Left ventricle myocardium inferior (tissue), 1 donor: ENCODE measurements at regions not wholly inside any gene's neighbourhood (a gene's known extent, or its start where the extent isn't known, plus 50 kb on each side); places are given as distances from the start of the nearest gene placed in this dataset.

Experiments used
- DNase-seq: peaks from one replicate; pipeline ENCODE4 v3.0.0-alpha.2; 2020
- H3K27ac ChIP-seq: fragments of 200-600 bp; replicated peaks from 2 replicates; pipeline ENCODE4 v1.8.0; 2021
- H3K27me3 ChIP-seq: fragments of 200-600 bp; 2 replicates; pipeline ENCODE4 v1.8.0; 2021; ENCODE audit warnings: low read depth
- H3K36me3 ChIP-seq: fragments of 200-600 bp; 2 replicates; pipeline ENCODE4 v1.8.0; 2021
- H3K4me1 ChIP-seq: fragments of 200-600 bp; 2 replicates; pipeline ENCODE4 v1.8.0; 2021
- H3K4me3 ChIP-seq: fragments of 200-600 bp; 2 replicates; pipeline ENCODE4 v1.8.0; 2021; ENCODE audit warnings: mild to moderate bottlenecking, moderate library complexity
- H3K9me3 ChIP-seq: fragments of 200-600 bp; replicated peaks from 2 replicates; pipeline ENCODE4 v1.8.0; 2021
- intact Hi-C: fragments of 100-400 bp; cut with micrococcal nuclease; formaldehyde crosslinking; loops from one replicate; pipeline ENCODE4 v1.11.0; 2022
- TF ChIP-seq, protein P1 (sequence below): fragments of 200-600 bp; IDR thresholded peaks from 2 replicates; pipeline ENCODE4 v1.8.0; 2021; ENCODE audit warnings: antibody characterized with exemption, mild to moderate bottlenecking, borderline replicate concordance
- donor health status: DM: no; HTN: yes; CAD: no; lungs with severe emphysema.

DNA sequence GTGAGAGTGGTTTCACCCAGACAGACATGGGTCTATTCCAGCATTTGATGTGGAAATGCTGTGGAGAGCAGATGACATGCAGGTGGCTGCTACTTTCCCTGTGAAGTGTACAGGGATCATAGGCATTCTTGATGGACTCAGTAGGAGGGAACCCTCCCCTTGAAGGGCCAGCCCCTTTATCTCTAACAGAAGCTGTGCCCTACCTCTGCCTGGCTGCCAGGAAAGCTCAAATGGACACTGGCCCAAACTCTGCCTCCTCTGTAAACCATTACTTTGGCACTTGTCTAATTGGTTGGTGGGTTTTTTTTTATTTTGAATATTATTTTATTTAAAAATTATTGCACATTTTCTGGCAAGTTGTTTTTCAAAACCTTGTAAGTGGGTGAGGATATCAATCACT, 106.7 kb upstream of the GGTLC1 start:
- Histone ChIP-seq H3K27me3 (peaks cover 90% of the 10 kb centered on the region), H3K4me3 (no peak overlapping the region), H3K9me3 (no peaks in the 10 kb centered on the region), H3K27ac (no peak overlapping the region), H3K36me3 (no peaks in the 10 kb centered on the region), H3K4me1 (no peaks in the 10 kb centered on the region)
- DNase-seq, result no peak
- TF ChIP-seq, protein P1, sequence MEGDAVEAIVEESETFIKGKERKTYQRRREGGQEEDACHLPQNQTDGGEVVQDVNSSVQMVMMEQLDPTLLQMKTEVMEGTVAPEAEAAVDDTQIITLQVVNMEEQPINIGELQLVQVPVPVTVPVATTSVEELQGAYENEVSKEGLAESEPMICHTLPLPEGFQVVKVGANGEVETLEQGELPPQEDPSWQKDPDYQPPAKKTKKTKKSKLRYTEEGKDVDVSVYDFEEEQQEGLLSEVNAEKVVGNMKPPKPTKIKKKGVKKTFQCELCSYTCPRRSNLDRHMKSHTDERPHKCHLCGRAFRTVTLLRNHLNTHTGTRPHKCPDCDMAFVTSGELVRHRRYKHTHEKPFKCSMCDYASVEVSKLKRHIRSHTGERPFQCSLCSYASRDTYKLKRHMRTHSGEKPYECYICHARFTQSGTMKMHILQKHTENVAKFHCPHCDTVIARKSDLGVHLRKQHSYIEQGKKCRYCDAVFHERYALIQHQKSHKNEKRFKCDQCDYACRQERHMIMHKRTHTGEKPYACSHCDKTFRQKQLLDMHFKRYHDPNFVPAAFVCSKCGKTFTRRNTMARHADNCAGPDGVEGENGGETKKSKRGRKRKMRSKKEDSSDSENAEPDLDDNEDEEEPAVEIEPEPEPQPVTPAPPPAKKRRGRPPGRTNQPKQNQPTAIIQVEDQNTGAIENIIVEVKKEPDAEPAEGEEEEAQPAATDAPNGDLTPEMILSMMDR, result no peak
- intact Hi-C loops, result no loop called here

DNA sequence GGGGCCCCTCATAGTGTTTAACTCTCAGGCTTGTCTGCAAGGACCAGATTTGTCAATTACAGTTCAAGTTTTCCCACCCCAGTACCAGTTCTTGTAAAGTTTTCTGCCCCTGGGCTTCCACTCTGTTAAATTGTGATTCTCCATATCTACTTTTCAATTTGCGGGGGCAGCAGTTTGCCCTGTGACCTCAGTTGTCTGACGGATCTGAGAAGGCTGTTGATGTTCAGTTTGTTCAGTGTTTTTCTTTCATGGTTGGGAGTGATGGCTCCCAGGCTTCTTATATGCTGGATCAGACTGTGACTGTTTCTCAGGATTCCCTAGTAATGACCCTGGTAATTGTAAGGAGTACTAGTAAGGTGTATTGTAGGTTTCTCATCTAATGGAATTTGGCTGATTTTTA, 101.0 kb upstream of the GGTLC1 start:
- no peak for DNase-seq
- Histone ChIP-seq H3K27ac (no peak overlapping the region), H3K27me3 (peaks cover 66% of the 10 kb centered on the region), H3K9me3 (no peaks in the 10 kb centered on the region), H3K4me3 (no peak overlapping the region), H3K36me3 (no peaks in the 10 kb centered on the region), H3K4me1 (no peaks in the 10 kb centered on the region)
- TF ChIP-seq, protein P1, result no peak
- intact Hi-C loops, result no loop called here

DNA sequence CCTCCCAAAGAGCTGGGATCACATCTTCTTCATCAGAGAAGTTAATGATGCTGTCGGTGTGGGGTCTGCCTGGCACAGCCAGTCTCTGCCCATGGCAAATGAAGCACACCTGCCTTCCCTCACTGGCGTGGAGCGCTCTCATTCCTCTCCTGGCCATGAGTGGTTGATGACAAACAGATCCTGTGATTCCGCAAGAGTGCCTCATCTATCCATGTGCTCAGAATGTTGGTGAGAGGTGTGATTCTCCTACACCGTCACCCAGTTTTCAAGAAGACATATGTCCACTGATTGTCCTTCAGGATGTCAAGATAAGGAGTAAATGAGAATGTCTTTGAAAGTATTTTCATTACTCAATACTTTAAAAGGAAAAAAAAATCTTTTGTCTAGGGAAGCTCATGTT, 97.5 kb upstream of the GGTLC1 start:
- TF ChIP-seq, protein P1, result no peak
- H3K4me1 ChIP-seq, result no peaks in the 10 kb centered on the region
- H3K4me3 ChIP-seq, result no peak overlapping the region
- H3K27me3 ChIP-seq, result peaks cover 54% of the 10 kb centered on the region
- no peaks in the 10 kb centered on the region for H3K36me3 ChIP-seq
- DNase-seq, result no peak
- intact Hi-C loops, result no loop called here
- no peaks in the 10 kb centered on the region for H3K9me3 ChIP-seq
- no peak overlapping the region for H3K27ac ChIP-seq

DNA sequence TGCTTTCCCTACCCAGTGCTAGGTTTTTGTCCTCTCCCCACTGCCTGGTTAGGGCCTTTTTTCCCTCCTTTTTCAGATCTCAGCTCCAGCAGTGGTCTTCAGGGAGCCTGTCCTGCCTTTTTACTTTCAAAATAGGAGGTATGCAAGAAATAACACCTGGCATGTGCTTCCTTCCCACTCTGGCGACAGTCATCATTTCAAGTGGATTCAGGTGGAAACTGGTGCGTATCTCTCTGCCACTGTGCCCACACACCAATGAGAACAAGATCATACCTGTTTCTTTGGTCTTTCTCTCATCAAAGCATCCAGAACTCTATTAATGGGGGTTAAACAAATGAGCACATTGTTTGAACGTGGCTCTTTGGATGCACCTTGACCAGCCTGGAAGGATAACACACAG, 95.7 kb upstream of the GGTLC1 start:
- H3K9me3 ChIP-seq, result no peaks in the 10 kb centered on the region
- no peak overlapping the region for H3K27ac ChIP-seq
- TF ChIP-seq, protein P1, result no peak
- peaks cover 44% of the 10 kb centered on the region for H3K27me3 ChIP-seq
- intact Hi-C loops, result no loop called here
- H3K4me3 ChIP-seq, result no peak overlapping the region
- no peak for DNase-seq
- H3K36me3 ChIP-seq, result no peaks in the 10 kb centered on the region
- no peaks in the 10 kb centered on the region for H3K4me1 ChIP-seq

DNA sequence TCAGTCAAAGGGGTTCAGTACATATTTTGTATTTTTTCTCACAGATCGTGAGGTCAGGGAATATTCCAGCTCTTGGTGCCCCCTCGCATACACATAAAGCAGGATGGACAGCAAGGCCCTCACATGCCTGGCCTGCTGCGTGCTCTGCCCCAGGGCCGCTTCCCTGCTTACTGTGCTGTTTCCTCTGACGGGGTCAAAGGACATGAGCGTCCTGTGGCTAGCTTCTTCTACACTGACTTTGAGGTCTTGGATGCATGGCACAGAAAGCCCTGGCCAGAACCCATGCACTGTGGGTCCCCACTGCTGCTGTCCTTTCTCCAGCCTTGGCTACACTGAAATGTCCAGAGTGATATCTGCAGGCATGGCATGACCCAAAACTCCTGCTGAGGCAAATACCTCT, 92.5 kb upstream of the GGTLC1 start:
- TF ChIP-seq, protein P1, result no peak
- DNase-seq, result no peak
- Histone ChIP-seq H3K4me1 (no peaks in the 10 kb centered on the region), H3K27ac (no peak overlapping the region), H3K36me3 (no peaks in the 10 kb centered on the region), H3K9me3 (no peaks in the 10 kb centered on the region), H3K27me3 (peaks cover 22% of the 10 kb centered on the region), H3K4me3 (no peak overlapping the region)
- intact Hi-C loops, result no loop called here
